ENCODE measurements at regions not wholly inside any gene's neighbourhood (a gene's known extent, or its start where the extent isn't known, plus 50 kb on each side); places are given as distances from the start of the nearest gene placed in this dataset.

- H3K27ac ChIP-seq = no peak overlapping the region
- TF ChIP-seq CTCF (IDR thresholded peaks at IDR 0.05) = no peak
- no peak overlapping the region for H3K4me3 ChIP-seq
- DNase-seq (ENCODE audit: low spot score) = no peak
Measured at GRCh38 chr5:54803471-54804011, 181.9 kb downstream of the ESM1 start.

- no peak for TF ChIP-seq CTCF (IDR thresholded peaks at IDR 0.05)
- no peak overlapping the region for H3K27ac ChIP-seq
- H3K4me3 ChIP-seq = no peak overlapping the region
- DNase-seq (ENCODE audit: low spot score) = no peak
Measured at GRCh38 chr5:54799645-54800044, 185.7 kb downstream of the ESM1 start.

- no peak for DNase-seq (ENCODE audit: low spot score)
- Histone ChIP-seq H3K27ac (no peak overlapping the region), H3K4me3 (no peak overlapping the region)
- no peak for TF ChIP-seq CTCF (IDR thresholded peaks at IDR 0.05)
Measured at GRCh38 chr5:54795777-54796176, 189.6 kb downstream of the ESM1 start.

GRCh38 chr5:54795284-54795683 lies 190.1 kb downstream of the ESM1 start:
- H3K27ac ChIP-seq = no peak overlapping the region
- TF ChIP-seq CTCF (IDR thresholded peaks at IDR 0.05) = no peak
- H3K4me3 ChIP-seq = no peak overlapping the region
- no peak for DNase-seq (ENCODE audit: low spot score)

- Histone ChIP-seq H3K27ac (peak overlapping the region in 1 of 2 donors; percentile 28), H3K4me3 (no peak overlapping the region)
- DNase-seq (ENCODE audit: low spot score) = no peak
- no peak for TF ChIP-seq CTCF (IDR thresholded peaks at IDR 0.05)
Measured at GRCh38 chr5:54794135-54794975, 191.0 kb downstream of the ESM1 start.

- no peak for DNase-seq (ENCODE audit: low spot score)
- peak overlapping the region in 1 of 2 donors; percentile 49 for H3K27ac ChIP-seq
- no peak for TF ChIP-seq CTCF (IDR thresholded peaks at IDR 0.05)
- H3K4me3 ChIP-seq = no peak overlapping the region
Measured at GRCh38 chr5:54793468-54794134, 191.8 kb downstream of the ESM1 start.
